Stimulated activated CD8-positive, alpha-beta memory T cell treated with anti-CD3 and anti-CD28 coated beads, Interleukin-7, amount 100 ng/mL, for 48 hours (primary cell): ENCODE measurements at regions not wholly inside any gene's neighbourhood (a gene's known extent, or its start where the extent isn't known, plus 50 kb on each side); places are given as distances from the start of the nearest gene placed in this dataset.
"Not testable (repeated sequence)": the region's sequence is repeated elsewhere in the genome, so short reads cannot be mapped to it uniquely, and the experiment has no call there.

Experiments used
- DNase-seq, 2 donors: peaks; one replicate each; pipeline ENCODE4 v3.0.0-alpha.2; 2020; ENCODE audit warnings: low read depth in 1 of 2; ENCODE audit errors: extremely low read depth in 1 of 2

- DNase-seq: no peak
These were observed 807.1 kb downstream of the KCNJ2 start for GRCh38 chr17:70976447-70976846.

DNA sequence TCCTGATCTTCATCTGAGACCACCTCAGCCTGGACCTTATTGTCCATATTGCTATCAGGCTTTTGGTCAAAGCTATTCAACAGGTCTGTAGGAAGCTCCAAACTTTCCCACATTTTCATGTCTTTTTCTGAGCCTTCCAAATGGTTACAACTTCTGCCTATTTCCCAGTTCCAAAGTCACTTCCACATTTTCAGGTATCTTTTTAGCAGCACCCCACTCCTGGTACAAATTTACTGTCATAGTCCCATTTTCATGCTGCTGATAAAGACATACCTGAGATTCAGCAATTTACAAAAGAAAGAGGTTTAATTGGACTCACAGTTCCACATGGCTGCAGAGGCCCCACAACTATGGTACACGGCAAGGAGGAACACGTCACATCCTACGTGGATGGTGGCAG, 815.5 kb downstream of the KCNJ2 start:
- DNase-seq: no peak

GRCh38 chr17:70987867-70988340, 818.6 kb downstream of the KCNJ2 start:
- DNase-seq: no peak

DNA sequence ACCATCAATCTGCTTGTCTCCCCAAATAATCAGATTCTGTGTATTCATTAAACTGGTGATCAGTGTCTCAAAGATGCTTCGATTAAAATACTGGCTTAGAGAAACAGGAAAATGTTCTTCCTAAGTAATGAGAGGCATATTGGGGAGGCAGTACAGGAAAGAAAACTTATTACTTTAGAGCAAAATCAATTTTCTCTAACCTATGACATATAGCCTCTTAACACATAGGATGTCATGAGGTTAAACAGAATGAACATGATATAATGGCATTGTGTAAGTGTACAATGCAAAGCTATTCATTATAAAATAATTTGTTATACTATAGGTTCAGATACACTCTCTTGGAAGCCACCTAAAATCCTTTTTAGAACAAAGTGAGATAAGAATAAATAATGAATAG, 819.3 kb downstream of the KCNJ2 start:
- DNase-seq: no peak

DNA sequence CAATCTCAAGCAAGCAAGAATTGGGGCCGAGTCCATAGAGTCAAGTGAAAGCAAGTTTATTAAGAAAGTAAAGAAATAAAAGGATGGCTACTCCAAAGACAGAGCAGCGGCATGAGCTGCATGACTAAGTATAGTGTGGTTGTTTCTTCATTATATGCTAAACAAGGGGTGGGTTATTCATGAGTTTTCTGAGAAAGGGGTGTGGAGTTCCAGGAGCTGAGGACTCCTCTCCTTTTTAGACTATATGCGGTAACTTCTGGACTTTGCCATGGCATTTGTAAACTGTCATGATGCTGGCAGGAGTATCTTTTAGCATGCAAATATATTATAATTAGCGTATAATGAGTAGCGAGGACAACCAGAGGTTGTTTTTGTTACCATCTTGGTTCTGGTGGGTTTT, 819.9 kb downstream of the KCNJ2 start:
- DNase-seq: no peak

- DNase-seq: no peak
These were observed 824.9 kb downstream of the KCNJ2 start for GRCh38 chr17:70994194-70994593.

GRCh38 chr17:70995997-70996396, 826.7 kb downstream of the KCNJ2 start:
- DNase-seq: no peak

DNA sequence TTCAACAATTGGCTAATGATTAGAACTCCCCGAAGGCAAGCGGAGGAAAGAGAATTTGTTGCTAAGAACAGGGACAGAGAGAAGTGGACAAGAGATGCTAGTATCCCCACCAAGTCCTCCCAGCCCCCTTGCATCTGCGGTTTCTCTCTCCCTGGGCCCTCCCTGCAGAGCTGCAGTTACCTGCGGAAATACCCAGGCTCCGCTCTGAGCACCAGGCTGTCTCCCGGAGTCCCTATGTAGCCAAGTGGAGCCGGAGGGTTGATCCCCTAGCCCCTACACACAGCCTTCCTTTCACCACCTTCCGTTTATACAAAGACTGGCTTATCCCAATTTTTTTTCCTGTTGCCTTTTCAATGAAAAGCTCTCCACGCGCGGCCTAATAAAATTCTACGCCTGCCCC, 834.4 kb downstream of the KCNJ2 start:
- DNase-seq: no peak

GRCh38 chr17:71004413-71004812, 835.1 kb downstream of the KCNJ2 start:
- DNase-seq: no peak

DNA sequence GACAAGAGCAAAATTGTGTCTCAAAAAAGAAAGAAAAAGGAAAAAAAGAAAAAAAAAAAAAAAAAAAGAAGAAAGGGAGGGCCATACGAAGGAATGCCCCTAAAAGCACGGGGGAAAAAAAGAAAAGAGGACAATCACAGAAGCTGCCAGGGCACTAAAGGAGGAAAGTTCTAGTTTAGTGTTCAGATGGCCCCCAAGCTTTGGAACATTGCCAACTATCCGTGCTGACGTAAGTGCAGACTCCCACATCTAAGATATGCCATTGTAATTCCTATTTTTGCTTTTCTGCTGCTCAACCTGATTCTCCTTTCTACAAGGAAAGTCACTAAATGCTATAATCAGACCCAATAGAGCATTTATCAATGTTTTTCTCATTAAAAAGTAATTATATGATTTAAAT, 842.1 kb downstream of the KCNJ2 start:
- no peak for DNase-seq

DNA sequence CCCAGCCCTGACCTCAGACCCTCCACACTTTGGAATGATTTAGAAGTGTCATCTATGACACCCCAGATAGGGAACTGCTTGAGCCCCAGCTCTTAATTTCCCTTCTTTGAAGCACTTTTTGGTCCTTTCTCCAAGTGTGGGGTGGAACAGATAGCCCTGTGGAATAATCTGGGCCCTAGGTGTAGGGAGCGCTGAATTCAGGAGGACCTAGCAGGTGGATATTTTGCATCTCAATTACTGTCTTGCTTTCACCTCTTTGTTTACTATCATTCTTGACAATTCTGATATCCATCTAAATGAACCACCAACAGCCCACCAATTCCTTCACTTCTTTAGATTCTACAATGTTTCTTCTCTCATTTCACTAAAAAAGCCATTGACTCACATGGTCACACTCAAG, 850.4 kb downstream of the KCNJ2 start:
- DNase-seq: no peak

- no peak for DNase-seq
These were observed 853.4 kb downstream of the KCNJ2 start for GRCh38 chr17:71022758-71023157.

DNA sequence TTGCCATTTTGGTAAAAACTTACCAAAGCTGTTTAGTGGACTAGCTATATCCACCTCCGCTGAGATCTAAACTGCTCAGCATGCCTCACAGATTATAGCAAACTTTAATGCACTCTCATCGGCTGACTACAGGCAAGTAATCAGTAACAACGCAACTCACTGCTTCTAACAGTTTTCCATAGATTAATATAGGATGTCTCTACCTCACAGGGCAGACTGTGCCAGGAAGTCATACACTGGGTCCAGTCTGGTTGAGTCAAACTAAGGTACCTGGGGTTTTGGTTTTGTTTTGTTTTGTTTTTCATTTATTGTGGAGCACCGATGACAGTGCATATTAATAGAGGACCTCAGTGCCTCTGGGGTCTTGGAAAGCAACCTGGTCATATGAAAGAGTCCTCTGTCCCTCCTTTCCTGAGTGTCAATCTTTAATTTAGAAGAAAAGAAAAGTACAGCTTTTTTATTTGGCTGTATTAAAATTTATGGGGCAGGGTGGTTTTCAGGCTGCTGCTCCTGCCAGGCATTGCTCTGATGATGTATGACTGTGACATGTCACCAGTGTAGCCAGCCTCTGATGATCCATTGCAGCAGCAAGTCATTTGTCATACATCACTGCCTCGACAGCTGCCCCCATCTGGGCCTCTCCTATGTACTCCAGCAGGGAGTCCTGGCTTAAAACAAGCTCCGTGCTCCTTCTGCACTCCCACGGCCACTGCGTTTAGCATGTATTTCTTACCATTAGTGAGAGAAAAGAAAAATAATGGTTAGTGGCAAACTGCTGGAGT, 854.1 kb downstream of the KCNJ2 start:
- no peak for DNase-seq

DNA sequence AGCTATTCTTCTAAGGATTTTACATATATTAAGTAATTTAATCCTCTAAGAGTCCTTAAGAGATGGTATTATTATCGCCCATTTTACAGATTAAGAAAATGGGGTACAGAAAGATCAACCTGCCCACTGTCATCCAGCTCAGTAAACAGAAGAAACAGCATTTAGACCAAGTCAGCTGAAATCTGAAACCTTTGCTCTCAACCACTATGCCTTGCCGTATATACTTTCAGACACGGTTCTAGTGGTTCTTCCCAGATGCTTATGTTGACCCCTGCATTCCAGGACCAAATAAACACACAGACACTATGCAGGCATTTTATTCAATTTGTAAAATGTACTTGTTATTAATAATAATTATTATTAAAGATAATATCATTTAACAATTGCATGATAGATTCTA, 854.8 kb downstream of the KCNJ2 start:
- no peak for DNase-seq

- DNase-seq: no peak
These were observed 855.6 kb downstream of the KCNJ2 start for GRCh38 chr17:71024969-71025368.

- DNase-seq: no peak
These were observed 859.9 kb downstream of the KCNJ2 start for GRCh38 chr17:71029246-71029645.

DNA sequence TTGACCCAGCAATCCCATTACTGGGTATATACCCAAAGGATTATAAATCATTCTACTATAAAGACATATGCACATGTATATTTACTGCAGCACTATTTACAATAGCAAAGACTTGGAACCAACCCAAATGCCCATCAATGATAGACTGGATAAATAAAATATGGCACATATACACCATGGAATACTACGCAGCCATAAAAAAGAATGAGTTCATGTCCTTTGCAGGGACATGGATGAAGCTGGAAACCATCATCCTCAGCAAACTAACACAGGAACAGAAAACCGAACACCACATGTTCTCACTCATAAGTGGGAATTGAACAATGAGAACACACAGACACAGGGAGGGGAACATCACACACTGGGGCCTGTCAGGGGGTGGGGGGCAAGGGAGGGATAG, 862.0 kb downstream of the KCNJ2 start:
- DNase-seq: not testable (repeated sequence)

GRCh38 chr17:71032746-71033273, 863.5 kb downstream of the KCNJ2 start:
- DNase-seq: no peak

DNA sequence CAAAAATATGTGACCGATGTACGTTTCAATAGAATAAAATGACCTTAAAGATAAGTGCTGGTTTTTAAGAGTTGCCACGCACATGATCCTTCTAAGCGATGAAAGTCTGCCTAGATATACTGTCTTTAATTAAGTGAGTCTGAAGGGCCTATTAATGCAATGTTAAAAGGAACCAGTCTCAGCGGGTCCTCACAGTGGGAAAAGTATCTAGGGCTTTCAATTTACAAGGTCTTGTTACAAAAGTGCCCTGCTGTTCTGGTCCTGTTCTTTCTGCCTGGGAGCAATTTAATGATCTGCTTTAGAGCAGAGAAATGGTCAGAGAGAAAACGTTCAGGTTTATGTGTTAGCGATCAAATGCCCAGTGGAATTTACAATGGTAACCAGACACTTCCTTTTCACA, 864.0 kb downstream of the KCNJ2 start:
- DNase-seq: no peak

DNA sequence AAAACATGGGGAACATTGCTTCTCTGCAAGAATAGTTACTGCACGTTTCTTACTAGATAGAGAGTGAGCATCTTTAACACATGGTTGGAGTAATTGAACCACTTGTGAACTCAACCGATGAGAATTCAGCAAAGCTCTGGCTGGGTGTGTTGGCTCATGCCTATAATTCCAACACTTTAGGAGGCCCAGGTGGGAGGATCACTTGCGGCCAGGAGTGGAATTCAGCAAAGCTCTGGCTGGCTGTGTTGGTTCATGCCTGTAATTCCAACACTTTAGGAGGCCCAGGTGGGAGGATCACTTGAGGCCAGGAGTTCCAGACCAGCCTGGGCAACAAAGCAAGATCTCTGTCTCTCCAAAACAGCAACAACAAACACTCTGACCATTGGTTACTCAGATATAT, 865.9 kb downstream of the KCNJ2 start:
- DNase-seq: no peak

GRCh38 chr17:71037386-71037785, 868.1 kb downstream of the KCNJ2 start:
- DNase-seq: no peak

GRCh38 chr17:71039391-71039790, 870.1 kb downstream of the KCNJ2 start:
- DNase-seq: no peak

DNA sequence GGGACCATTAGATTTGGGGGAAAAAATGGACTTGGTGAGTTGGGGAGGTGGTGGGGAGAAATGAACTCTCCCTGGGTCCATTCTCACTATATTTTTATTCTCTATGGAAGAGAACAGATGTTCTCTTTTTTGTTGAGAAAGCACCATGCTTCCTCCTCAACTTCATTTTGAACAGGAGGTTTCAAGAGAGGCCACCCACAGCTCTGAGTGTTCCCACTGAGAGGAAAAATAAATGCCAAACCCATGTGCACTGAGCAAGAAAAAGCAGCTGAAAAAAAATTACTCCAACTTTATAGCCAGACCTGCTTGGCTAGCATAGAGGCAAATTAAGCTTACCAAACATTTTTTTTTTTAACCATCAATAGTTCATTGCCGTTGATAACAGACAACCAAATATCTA, 883.6 kb downstream of the KCNJ2 start:
- DNase-seq: no peak
